ENCODE measurements at regions not wholly inside any gene's neighbourhood (a gene's known extent, or its start where the extent isn't known, plus 50 kb on each side); places are given as distances from the start of the nearest gene placed in this dataset.

- TF ChIP-seq RAD21 (IDR thresholded peaks at IDR 0.05 in 1 of 2, conservative IDR thresholded peaks at IDR 0.05 in 1 of 2; ENCODE audit: low read depth in 2 of 2, low read length in 2 of 2) (peak; percentile 61 to 70), TEAD4 (IDR thresholded peaks at IDR 0.05; ENCODE audit: low read depth, low read length) (peak; percentile 53; the same call in 1 of the 2 replicates), JUN (IDR thresholded peaks at IDR 0.05; ENCODE audit: low read depth, low read length) (no peak), EGR1 (IDR thresholded peaks at IDR 0.05; ENCODE audit: borderline replicate concordance, low read depth, low read length) (no peak), CTCF (IDR thresholded peaks at IDR 0.05; ENCODE audit: control extremely low read depth in 1 of 3, insufficient read depth in 1 of 3, low read depth in 1 of 3, low read length in 3 of 3) (peak; percentile 47 to 50 (median 48)), CREB1 (IDR thresholded peaks at IDR 0.05) (no peak), RNF2 (IDR thresholded peaks at IDR 0.05; ENCODE audit: borderline replicate concordance, low read depth, low read length, missing control alignments, poor library complexity, severe bottlenecking) (no peak), TAF1 (IDR thresholded peaks at IDR 0.05; ENCODE audit: low read depth, low read length) (no peak), SIX5 (IDR thresholded peaks at IDR 0.05; ENCODE audit: low read depth, low read length) (no peak), BCL11A (IDR thresholded peaks at IDR 0.05; ENCODE audit: low read depth in 2 of 2, low read length in 2 of 2) (no peak), GTF2F1 (IDR thresholded peaks at IDR 0.05; ENCODE audit: borderline replicate concordance, low read depth, low read length) (no peak), MAFK (IDR thresholded peaks at IDR 0.05; ENCODE audit: low read depth, low read length) (no peak)
Measured at GRCh38 chr11:69948256-69949141, 129.3 kb upstream of the FGF3 start (continued).
